Activated naive CD4-positive, alpha-beta T cell treated with anti-CD3 and anti-CD28 coated beads, Interleukin-2, amount 50 U/mL, for 24 hours (primary cell): ENCODE measurements at regions not wholly inside any gene's neighbourhood (a gene's known extent, or its start where the extent isn't known, plus 50 kb on each side); places are given as distances from the start of the nearest gene placed in this dataset.

Source experiments
- H3K27ac Mint-ChIP-seq: one replicate; pipeline ENCODE4 v1.8.0; 2021; ENCODE audit warnings: mild to moderate bottlenecking, mixed read lengths
- H3K27me3 Mint-ChIP-seq: one replicate; pipeline ENCODE4 v1.8.0; 2021; ENCODE audit warnings: mixed read lengths
- H3K36me3 Mint-ChIP-seq: one replicate; pipeline ENCODE4 v1.8.0; 2021; ENCODE audit warnings: mixed read lengths
- H3K4me1 Mint-ChIP-seq: one replicate; pipeline ENCODE4 v1.8.0; 2021; ENCODE audit warnings: mixed read lengths
- H3K4me3 Mint-ChIP-seq: one replicate; pipeline ENCODE4 v1.8.0; 2021; ENCODE audit warnings: mild to moderate bottlenecking, mixed read lengths
- H3K9me3 Mint-ChIP-seq: one replicate; pipeline ENCODE4 v1.8.0; 2021; ENCODE audit warnings: mixed read lengths

DNA sequence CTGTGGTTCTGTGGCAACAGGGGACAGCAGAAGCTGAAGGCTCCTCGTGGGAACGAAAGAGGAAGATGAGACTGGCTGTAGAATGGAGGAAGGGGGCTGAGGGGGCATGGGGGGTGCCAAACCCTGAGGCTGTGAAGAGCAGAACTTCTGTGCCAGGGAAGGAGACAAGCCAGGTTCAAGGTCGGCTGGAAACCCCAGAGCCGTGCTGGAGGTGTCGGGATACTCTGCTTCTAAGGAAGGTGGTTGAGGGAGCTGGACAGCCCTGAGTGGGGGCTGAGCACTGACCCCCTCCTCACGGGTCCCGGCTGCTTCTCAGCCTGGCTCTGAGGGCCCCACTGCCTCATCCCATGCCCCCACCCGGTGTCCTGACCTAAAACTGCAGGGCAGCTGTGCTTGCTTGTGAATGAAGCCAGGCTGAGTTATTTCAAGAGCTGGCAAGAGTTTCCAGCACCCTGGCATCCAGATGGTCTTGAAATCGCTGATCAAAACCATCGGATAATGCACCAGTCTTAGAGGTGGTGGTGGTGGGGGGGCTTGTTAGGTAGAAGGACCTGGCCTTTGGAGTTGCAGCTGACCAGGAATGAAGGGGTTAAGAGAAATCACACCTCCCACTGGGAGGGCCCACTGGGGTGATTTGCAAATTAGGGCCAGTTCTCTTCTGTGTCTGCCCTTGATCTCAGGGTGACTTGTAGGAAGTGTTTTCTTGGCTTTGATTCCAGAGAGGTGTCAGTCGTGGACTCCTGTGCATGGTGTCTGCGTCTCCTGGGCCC lies 218.9 kb upstream of the C1orf174 start:
- no peak overlapping the region for H3K4me3 Mint-ChIP-seq

GRCh38 chr1:4119516-4120220 lies 219.6 kb upstream of the C1orf174 start:
- peaks cover 2% of the 10 kb centered on the region for H3K27me3 Mint-ChIP-seq
- H3K9me3 Mint-ChIP-seq, result no peaks in the 10 kb centered on the region
- no peak overlapping the region for H3K4me3 Mint-ChIP-seq
- no peaks in the 10 kb centered on the region for H3K36me3 Mint-ChIP-seq
- no peak overlapping the region for H3K27ac Mint-ChIP-seq
- H3K4me1 Mint-ChIP-seq, result no peaks in the 10 kb centered on the region

More for the DNA sequence above, 218.9 kb upstream of the C1orf174 start:
- Mint-ChIP-seq H3K4me1 (no peaks in the 10 kb centered on the region), H3K27ac (no peak overlapping the region), H3K27me3 (peaks cover 1% of the 10 kb centered on the region), H3K36me3 (no peaks in the 10 kb centered on the region), H3K9me3 (no peaks in the 10 kb centered on the region)

DNA sequence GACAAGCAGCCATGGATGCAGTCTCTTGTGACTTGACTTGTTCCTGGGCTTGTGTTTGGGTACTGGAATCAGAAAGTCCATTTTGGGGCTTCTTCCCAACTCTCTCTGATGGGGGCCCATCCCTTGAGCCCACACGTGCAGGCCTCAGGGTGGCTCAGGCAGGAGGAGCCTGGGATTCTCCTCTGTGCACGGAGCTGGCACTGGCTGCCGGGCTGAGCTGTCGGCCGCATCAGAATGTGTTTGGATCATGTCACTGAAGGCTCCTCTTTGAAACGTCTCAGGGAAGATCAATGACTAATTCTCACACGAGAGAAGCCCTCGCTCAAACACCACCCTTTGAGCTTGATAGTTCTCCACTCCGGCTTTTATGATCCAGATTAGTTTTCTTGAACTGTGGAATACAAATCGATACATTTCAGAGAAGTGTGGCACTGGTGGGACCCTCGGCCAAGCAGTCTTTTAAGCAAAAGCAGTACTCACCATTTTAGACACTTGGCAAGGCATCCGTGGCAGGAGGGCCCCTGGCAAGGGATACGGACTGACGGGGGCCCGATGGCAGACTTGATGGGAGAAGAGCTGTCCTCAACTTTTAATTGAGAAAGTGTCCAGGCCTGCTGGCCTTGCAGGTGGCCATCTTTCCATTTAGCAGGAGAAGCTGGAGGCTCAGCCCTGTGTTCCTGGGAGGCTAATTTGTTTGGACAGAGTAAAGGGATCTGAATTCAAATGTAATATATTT lies 220.7 kb upstream of the C1orf174 start:
- Mint-ChIP-seq H3K27me3 (peaks cover 2% of the 10 kb centered on the region), H3K27ac (no peak overlapping the region), H3K9me3 (no peaks in the 10 kb centered on the region), H3K36me3 (no peaks in the 10 kb centered on the region), H3K4me1 (no peaks in the 10 kb centered on the region), H3K4me3 (no peak overlapping the region)

GRCh38 chr1:4121293-4121684 lies 221.2 kb upstream of the C1orf174 start:
- Mint-ChIP-seq H3K4me1 (no peaks in the 10 kb centered on the region), H3K4me3 (no peak overlapping the region), H3K27ac (no peak overlapping the region), H3K9me3 (no peaks in the 10 kb centered on the region), H3K36me3 (no peaks in the 10 kb centered on the region), H3K27me3 (peaks cover 2% of the 10 kb centered on the region)

DNA sequence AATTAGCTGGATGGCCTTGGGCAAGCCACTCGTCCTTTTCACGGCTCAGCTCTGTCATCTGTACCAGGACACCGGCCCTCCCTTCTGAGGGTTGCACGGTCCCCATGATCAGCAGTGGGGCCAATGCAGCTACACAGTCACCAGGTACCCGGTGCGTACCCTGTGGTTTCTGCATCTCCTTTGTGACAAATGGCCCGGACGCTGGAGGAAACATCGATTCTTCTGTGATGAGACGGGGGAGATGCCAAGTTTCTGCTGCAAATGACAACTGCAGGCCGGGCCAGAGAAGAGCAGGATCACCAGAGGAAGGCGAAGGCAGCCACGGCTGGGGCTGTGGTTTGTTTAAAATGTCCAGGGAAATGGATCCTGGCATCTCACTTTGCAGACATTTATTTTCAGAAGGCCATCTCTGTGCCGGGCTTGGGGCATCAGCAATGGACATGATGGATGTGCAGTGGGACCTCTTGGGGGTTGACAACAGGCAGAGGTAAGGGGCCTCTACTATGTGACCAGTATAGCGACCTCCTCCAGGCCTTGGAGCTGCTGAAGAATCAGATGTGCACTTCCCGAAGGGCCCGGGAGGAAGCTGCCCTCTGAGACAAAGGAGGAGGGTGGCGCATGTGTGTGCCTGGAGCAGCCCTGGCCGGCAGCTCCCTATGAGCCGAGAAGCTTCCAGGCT lies 221.9 kb upstream of the C1orf174 start:
- Mint-ChIP-seq H3K4me3 (no peak overlapping the region), H3K27ac (no peak overlapping the region), H3K9me3 (no peaks in the 10 kb centered on the region), H3K27me3 (peaks cover 2% of the 10 kb centered on the region), H3K4me1 (no peaks in the 10 kb centered on the region), H3K36me3 (no peaks in the 10 kb centered on the region)

- no peaks in the 10 kb centered on the region for H3K4me1 Mint-ChIP-seq
- H3K9me3 Mint-ChIP-seq, result no peaks in the 10 kb centered on the region
- H3K36me3 Mint-ChIP-seq, result no peaks in the 10 kb centered on the region
These were observed 222.6 kb upstream of the C1orf174 start for GRCh38 chr1:4122513-4123160.

DNA sequence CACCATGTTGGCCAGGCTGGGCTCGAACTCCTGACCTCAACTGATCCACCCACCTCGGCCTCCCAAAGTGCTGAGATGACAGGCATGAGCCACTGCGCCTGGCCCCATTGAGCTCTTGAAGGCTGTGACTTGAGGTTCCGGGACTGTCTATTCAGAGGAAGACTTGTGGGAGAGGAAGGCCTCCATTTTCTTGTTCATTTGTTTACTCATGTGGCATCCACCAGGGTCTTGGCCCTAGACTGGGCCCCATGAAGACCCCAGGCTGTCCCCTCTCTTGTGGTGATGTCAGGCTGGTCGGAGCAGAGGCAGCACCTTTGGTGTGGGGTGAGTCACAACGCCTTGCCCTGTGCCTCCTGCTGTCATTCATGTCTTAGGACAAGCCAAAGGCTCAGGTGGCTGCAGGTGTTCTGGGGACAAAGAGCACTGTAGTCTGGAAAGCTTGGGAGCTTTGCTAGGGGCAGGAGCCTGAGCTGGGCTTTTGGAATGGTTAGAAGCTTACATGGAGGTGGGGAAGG lies 224.6 kb upstream of the C1orf174 start:
- no peaks in the 10 kb centered on the region for H3K36me3 Mint-ChIP-seq
- H3K4me1 Mint-ChIP-seq, result no peaks in the 10 kb centered on the region
- peaks cover 1% of the 10 kb centered on the region for H3K27me3 Mint-ChIP-seq
- H3K4me3 Mint-ChIP-seq, result no peak overlapping the region
- no peak overlapping the region for H3K27ac Mint-ChIP-seq
- H3K9me3 Mint-ChIP-seq, result no peaks in the 10 kb centered on the region

More at GRCh38 chr1:4122513-4123160, 222.6 kb upstream of the C1orf174 start:
- Mint-ChIP-seq H3K4me3 (no peak overlapping the region), H3K27ac (no peak overlapping the region), H3K27me3 (peaks cover 2% of the 10 kb centered on the region)

DNA sequence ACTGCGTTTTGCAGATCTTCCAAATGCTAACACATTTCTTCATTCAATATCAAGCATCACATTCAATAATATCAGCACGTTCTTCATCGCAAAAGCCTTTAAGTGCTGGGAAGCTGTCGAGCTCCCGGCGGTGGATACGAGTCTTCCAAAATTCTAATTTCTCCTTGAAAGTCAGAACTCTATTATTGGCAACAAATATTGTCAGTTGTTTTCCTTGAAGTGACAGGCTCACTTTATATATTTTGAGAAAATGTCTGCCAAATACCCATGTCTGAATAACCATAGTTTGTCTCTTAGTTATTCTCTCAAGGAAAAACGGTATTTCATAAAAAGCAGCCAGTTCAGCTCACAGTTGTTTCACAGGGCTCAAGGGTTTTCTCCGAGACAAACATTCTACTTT lies 226.2 kb upstream of the C1orf174 start:
- H3K9me3 Mint-ChIP-seq, result no peaks in the 10 kb centered on the region
- H3K36me3 Mint-ChIP-seq, result no peaks in the 10 kb centered on the region

GRCh38 chr1:4126731-4127591 lies 226.9 kb upstream of the C1orf174 start:
- Mint-ChIP-seq H3K9me3 (no peaks in the 10 kb centered on the region), H3K4me1 (no peaks in the 10 kb centered on the region), H3K36me3 (no peaks in the 10 kb centered on the region), H3K27me3 (peaks cover 1% of the 10 kb centered on the region), H3K27ac (no peak overlapping the region), H3K4me3 (no peak overlapping the region)

More for the DNA sequence above, 226.2 kb upstream of the C1orf174 start:
- no peak overlapping the region for H3K27ac Mint-ChIP-seq
- H3K4me3 Mint-ChIP-seq, result no peak overlapping the region
- H3K27me3 Mint-ChIP-seq, result peaks cover 1% of the 10 kb centered on the region
- H3K4me1 Mint-ChIP-seq, result no peaks in the 10 kb centered on the region

DNA sequence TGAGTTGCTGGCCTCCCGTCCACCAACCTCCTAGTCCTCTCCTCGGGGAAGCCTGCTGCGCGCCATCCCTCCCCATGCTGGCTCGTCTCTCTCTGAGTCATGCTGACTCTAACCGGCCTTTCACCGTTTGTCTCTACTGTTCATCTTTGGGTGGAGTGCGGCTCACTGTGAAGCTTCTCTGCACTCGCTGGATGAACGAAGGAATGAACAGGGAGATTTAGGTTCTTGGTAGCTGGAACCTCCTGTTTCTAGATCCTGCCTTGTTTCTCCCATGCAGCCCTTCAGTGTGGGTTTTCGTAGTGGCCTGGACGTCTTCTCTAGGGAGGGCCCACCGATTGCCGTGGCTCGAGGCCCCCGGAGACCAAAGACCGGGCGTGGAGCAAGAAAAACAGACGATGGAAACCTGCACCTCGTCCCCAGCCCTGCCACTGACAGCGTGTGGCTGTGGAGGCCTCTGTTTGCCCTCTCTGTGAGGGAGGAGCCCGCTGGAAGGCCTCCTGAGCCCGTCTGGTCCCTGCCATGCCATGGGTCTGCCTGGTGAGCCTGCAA lies 227.6 kb upstream of the C1orf174 start:
- H3K4me3 Mint-ChIP-seq, result no peak overlapping the region
- H3K36me3 Mint-ChIP-seq, result no peaks in the 10 kb centered on the region
- H3K27me3 Mint-ChIP-seq, result peaks cover 1% of the 10 kb centered on the region
- H3K9me3 Mint-ChIP-seq, result no peaks in the 10 kb centered on the region
- H3K27ac Mint-ChIP-seq, result no peak overlapping the region
- no peaks in the 10 kb centered on the region for H3K4me1 Mint-ChIP-seq

- Mint-ChIP-seq H3K27ac (no peak overlapping the region), H3K27me3 (peaks cover 1% of the 10 kb centered on the region), H3K36me3 (no peaks in the 10 kb centered on the region), H3K4me3 (no peak overlapping the region), H3K9me3 (no peaks in the 10 kb centered on the region), H3K4me1 (no peaks in the 10 kb centered on the region)
These were observed 228.5 kb upstream of the C1orf174 start for GRCh38 chr1:4128616-4129015.

GRCh38 chr1:4129693-4130092 lies 229.6 kb upstream of the C1orf174 start:
- H3K4me1 Mint-ChIP-seq, result no peaks in the 10 kb centered on the region
- H3K27ac Mint-ChIP-seq, result no peak overlapping the region
- no peaks in the 10 kb centered on the region for H3K36me3 Mint-ChIP-seq
- no peak overlapping the region for H3K4me3 Mint-ChIP-seq
- peaks cover under 1% of the 10 kb centered on the region for H3K27me3 Mint-ChIP-seq
- H3K9me3 Mint-ChIP-seq, result no peaks in the 10 kb centered on the region

- Mint-ChIP-seq H3K27ac (no peak overlapping the region), H3K27me3 (no peaks in the 10 kb centered on the region), H3K4me1 (no peaks in the 10 kb centered on the region), H3K9me3 (no peaks in the 10 kb centered on the region), H3K36me3 (no peaks in the 10 kb centered on the region), H3K4me3 (no peak overlapping the region)
These were observed 230.0 kb upstream of the C1orf174 start for GRCh38 chr1:4130096-4130495.

- Mint-ChIP-seq H3K36me3 (no peaks in the 10 kb centered on the region), H3K4me3 (no peak overlapping the region), H3K27me3 (no peaks in the 10 kb centered on the region), H3K27ac (no peak overlapping the region), H3K4me1 (no peaks in the 10 kb centered on the region), H3K9me3 (peaks cover 9% of the 10 kb centered on the region)
These were observed 231.7 kb upstream of the C1orf174 start for GRCh38 chr1:4131734-4132133.
